IPS-15b (cell line): ENCODE measurements at regions not wholly inside any gene's neighbourhood (a gene's known extent, or its start where the extent isn't known, plus 50 kb on each side); places are given as distances from the start of the nearest gene placed in this dataset.

Experiments
- H3K27me3 ChIP-seq: one replicate; pipeline ENCODE4 v1.6.1; 2013; ENCODE audit warnings: low read length; ENCODE audit not compliant: control insufficient read depth, insufficient read depth
- H3K36me3 ChIP-seq: one replicate; pipeline ENCODE4 v1.6.1; 2013; ENCODE audit warnings: low read length; ENCODE audit not compliant: control insufficient read depth, insufficient read depth
- H3K4me1 ChIP-seq: one replicate; pipeline ENCODE4 v1.6.1; 2013; ENCODE audit warnings: mild to moderate bottlenecking, low read length; ENCODE audit not compliant: control insufficient read depth, insufficient read depth
- H3K4me3 ChIP-seq: one replicate; pipeline ENCODE4 v1.5.1; 2013; ENCODE audit warnings: low read depth, low read length
- H3K9ac ChIP-seq: one replicate; pipeline ENCODE4 v1.6.1; 2013; ENCODE audit warnings: low read depth, mild to moderate bottlenecking, low read length
- H3K9me3 ChIP-seq: one replicate; pipeline ENCODE4 v1.6.1; 2013; ENCODE audit warnings: mild to moderate bottlenecking, low read length; ENCODE audit not compliant: control insufficient read depth, insufficient read depth

GRCh38 chr9:93825348-93826115, 129.6 kb downstream of the BARX1 start:
- no peak overlapping the region for H3K9ac ChIP-seq
- peak overlapping the region; percentile 36 for H3K4me3 ChIP-seq
- peaks cover 21% of the 10 kb centered on the region for H3K27me3 ChIP-seq
- H3K9me3 ChIP-seq: no peaks in the 10 kb centered on the region
- peaks cover 2% of the 10 kb centered on the region for H3K4me1 ChIP-seq
- H3K36me3 ChIP-seq: no peaks in the 10 kb centered on the region

GRCh38 chr9:93824386-93825294, 130.5 kb downstream of the BARX1 start:
- Histone ChIP-seq H3K27me3 (peaks cover 21% of the 10 kb centered on the region), H3K36me3 (no peaks in the 10 kb centered on the region), H3K9me3 (no peaks in the 10 kb centered on the region), H3K9ac (no peak overlapping the region), H3K4me3 (no peak overlapping the region), H3K4me1 (peaks cover 2% of the 10 kb centered on the region)

- H3K4me3 ChIP-seq: no peak overlapping the region
- peaks cover 17% of the 10 kb centered on the region for H3K27me3 ChIP-seq
- peaks cover 2% of the 10 kb centered on the region for H3K4me1 ChIP-seq
- no peak overlapping the region for H3K9ac ChIP-seq
- H3K36me3 ChIP-seq: no peaks in the 10 kb centered on the region
- H3K9me3 ChIP-seq: no peaks in the 10 kb centered on the region
Measured at GRCh38 chr9:93823245-93824072, 131.7 kb downstream of the BARX1 start.

- Histone ChIP-seq H3K4me1 (peaks cover 2% of the 10 kb centered on the region), H3K9ac (no peak overlapping the region), H3K27me3 (peaks cover 13% of the 10 kb centered on the region), H3K36me3 (no peaks in the 10 kb centered on the region), H3K4me3 (no peak overlapping the region), H3K9me3 (no peaks in the 10 kb centered on the region)
Measured at GRCh38 chr9:93822229-93822628, 132.9 kb downstream of the BARX1 start.

- peaks cover 13% of the 10 kb centered on the region for H3K27me3 ChIP-seq
Measured at GRCh38 chr9:93821307-93821703, 133.8 kb downstream of the BARX1 start.

GRCh38 chr9:93820667-93821306, 134.4 kb downstream of the BARX1 start:
- H3K4me3 ChIP-seq: no peak overlapping the region
- no peaks in the 10 kb centered on the region for H3K9me3 ChIP-seq
- no peaks in the 10 kb centered on the region for H3K36me3 ChIP-seq
- peaks cover 11% of the 10 kb centered on the region for H3K27me3 ChIP-seq
- H3K9ac ChIP-seq: no peak overlapping the region
- no peaks in the 10 kb centered on the region for H3K4me1 ChIP-seq

More at GRCh38 chr9:93821307-93821703, 133.8 kb downstream of the BARX1 start:
- peaks cover 2% of the 10 kb centered on the region for H3K4me1 ChIP-seq
- no peak overlapping the region for H3K9ac ChIP-seq
- no peak overlapping the region for H3K4me3 ChIP-seq
- H3K9me3 ChIP-seq: no peaks in the 10 kb centered on the region
- no peaks in the 10 kb centered on the region for H3K36me3 ChIP-seq

- H3K36me3 ChIP-seq: no peaks in the 10 kb centered on the region
- H3K4me3 ChIP-seq: no peak overlapping the region
- no peak overlapping the region for H3K9ac ChIP-seq
- H3K4me1 ChIP-seq: no peaks in the 10 kb centered on the region
- peaks cover 2% of the 10 kb centered on the region for H3K27me3 ChIP-seq
- H3K9me3 ChIP-seq: no peaks in the 10 kb centered on the region
Measured at GRCh38 chr9:93819905-93820304, 135.2 kb downstream of the BARX1 start.

GRCh38 chr9:93818827-93819472, 136.2 kb downstream of the BARX1 start:
- H3K27me3 ChIP-seq: no peaks in the 10 kb centered on the region
- H3K36me3 ChIP-seq: no peaks in the 10 kb centered on the region
- H3K9me3 ChIP-seq: no peaks in the 10 kb centered on the region
- no peak overlapping the region for H3K9ac ChIP-seq
- no peak overlapping the region for H3K4me3 ChIP-seq
- H3K4me1 ChIP-seq: peaks cover 5% of the 10 kb centered on the region

- H3K36me3 ChIP-seq: no peaks in the 10 kb centered on the region
- H3K9ac ChIP-seq: no peak overlapping the region
- H3K4me1 ChIP-seq: peaks cover 7% of the 10 kb centered on the region
- H3K4me3 ChIP-seq: no peak overlapping the region
- no peaks in the 10 kb centered on the region for H3K9me3 ChIP-seq
- H3K27me3 ChIP-seq: no peaks in the 10 kb centered on the region
Measured at GRCh38 chr9:93818237-93818636, 136.9 kb downstream of the BARX1 start.

- Histone ChIP-seq H3K4me1 (peaks cover 7% of the 10 kb centered on the region), H3K9me3 (no peaks in the 10 kb centered on the region), H3K36me3 (no peaks in the 10 kb centered on the region), H3K9ac (no peak overlapping the region), H3K4me3 (no peak overlapping the region), H3K27me3 (no peaks in the 10 kb centered on the region)
Measured at GRCh38 chr9:93815677-93816076, 139.5 kb downstream of the BARX1 start.
